ENCODE measurements at regions not wholly inside any gene's neighbourhood (a gene's known extent, or its start where the extent isn't known, plus 50 kb on each side); places are given as distances from the start of the nearest gene placed in this dataset.
A peak's percentile ranks its signal among the peaks of the same experiment; 100 is the strongest.

DNA sequence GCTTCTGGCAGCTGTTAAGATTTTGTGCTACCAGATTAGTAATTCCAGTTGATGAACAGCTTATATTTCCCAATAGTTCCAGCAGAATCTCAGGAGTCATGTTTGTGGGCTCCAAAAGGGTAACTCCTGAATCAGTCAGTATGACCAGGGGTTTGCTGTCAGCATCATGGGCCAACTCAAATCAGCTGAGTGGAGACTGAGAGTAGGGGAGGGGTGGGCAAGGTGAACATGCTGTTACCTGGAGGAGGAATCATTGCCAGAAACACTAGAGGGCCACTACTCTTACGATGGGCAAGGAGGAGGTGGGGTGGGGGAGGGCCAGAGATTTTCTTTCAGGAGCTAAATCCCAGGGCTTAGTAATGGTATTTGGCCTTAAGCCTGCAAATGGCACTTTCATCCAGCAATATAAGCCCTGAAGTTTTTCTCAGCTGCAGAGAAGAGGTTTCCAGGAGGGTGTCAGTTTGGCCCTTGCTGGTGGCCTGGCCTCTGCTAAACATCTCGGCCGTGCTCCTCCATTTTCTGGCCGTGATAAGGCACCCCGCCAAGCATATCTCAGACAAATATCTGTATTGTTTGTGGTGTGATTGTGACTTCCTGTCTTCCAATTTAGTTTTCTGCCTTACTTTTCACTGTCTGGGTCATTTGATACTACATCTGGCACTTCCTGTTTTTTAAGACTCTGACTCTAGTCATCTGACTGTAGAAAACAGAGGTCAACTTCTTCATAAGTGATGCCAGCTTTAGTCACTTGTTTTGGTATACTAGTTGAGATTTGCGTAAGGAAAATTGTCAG lies 120.5 kb upstream of the CXCR4 start:
- peak; percentile 95 for DNase-seq

DNA sequence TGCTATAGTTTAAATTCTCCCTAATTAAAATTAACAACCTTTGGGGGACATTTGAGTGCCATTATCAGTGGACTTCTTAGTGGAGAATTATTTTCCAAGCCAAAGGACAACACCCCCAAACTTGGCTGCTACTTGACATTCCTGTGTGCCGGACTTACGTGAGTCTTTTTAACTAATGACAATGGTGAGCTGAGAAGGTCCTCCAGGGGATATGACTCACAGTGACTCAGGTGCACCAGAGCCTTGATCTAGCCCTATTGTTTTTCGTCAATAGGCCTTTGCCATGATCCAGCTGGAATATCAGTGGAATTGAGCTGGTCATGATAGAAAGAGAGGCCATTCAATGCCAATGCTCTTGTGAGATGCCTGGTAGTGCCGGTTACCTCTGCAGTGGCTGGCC lies 118.1 kb upstream of the CXCR4 start:
- DNase-seq, result no peak

DNA sequence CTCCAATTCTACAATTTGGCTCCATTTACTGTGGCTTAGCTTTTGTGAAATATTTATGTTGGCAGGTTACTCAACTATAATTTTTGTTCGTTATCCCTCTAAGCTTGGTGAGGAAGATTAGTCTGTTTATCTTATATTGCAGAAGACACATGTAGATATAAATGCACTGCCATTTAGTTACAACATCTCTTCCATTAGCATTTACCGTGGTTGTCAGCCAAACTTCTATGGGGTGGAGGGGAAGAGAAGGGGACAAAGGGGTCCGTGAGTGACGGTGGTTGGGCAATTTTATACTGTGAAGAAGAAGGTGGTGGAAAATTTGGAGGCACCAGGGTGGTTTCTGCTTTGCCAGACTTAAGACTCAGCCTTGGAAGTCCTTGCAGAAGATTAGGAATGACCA lies 117.6 kb upstream of the CXCR4 start:
- no peak for DNase-seq

DNA sequence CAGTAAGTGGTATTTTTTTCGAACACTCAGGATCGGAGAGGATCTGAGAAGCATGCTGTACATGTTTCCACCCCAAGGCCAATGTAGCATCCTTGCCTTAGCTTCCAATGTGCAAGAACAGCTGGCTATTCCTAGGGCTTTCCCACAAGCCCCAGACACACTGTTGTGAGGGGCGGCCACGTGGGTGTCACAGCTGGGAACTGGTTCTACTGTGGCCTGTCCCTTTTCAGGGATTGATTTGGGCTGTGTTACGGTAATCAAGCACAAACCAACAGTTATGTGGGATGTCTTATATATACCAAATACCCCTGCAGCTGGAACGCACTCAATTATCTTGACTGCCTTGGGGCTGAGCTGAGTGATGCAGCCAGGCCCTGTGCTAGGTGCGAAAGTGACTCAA lies 116.3 kb upstream of the CXCR4 start:
- DNase-seq, result no peak

- peak; percentile 78 for DNase-seq
Observed at GRCh38 chr2:136233298-136233697, 115.3 kb upstream of the CXCR4 start.

GRCh38 chr2:136232456-136233172 lies 114.7 kb upstream of the CXCR4 start:
- DNase-seq, result no peak

- DNase-seq, result no peak
Observed at GRCh38 chr2:136230464-136230863, 112.5 kb upstream of the CXCR4 start.

DNA sequence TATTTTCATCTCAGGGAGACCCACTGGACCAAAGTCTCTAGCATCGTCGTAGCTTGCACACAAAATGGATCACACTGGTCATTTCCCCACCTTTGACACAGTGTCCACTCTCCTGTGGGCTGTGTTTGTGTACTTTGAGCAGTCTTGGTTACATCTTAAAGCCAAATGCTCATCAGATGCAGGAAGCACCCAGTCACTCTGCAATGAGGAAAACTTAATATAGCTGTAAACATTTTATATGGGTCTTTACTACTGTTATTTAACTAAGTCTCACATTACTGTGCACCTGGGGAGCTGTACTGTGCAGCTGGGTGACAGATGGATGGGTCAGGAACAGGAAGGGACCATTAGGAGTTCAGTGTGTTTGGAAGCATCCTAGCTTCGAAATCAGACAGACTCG lies 109.0 kb upstream of the CXCR4 start:
- no peak for DNase-seq

- DNase-seq, result peak; percentile 63
Observed at GRCh38 chr2:136225950-136226835, 108.2 kb upstream of the CXCR4 start.

- no peak for DNase-seq
Observed at GRCh38 chr2:136223274-136223673, 105.3 kb upstream of the CXCR4 start.

DNA sequence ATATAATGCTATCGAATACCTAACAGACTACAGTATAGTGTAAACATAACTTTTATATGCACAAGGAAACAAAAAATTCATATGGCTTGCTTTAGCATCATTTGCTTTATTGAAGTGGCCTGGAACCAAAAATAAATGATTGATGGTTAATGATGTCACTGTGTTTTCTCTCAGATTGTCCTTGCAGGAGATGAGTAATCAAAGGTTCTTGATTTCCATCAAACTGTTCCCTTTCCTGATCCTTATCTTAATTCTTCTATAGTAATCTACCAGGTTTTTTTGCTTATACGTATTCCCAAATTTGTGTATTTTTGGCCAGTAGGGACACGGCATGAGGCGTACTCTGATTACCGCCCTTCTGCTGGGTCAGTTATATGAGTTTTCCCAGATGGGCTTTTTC lies 104.9 kb upstream of the CXCR4 start:
- DNase-seq, result no peak

- DNase-seq, result peak; percentile 7
Observed at GRCh38 chr2:136221026-136221425, 103.1 kb upstream of the CXCR4 start.

DNA sequence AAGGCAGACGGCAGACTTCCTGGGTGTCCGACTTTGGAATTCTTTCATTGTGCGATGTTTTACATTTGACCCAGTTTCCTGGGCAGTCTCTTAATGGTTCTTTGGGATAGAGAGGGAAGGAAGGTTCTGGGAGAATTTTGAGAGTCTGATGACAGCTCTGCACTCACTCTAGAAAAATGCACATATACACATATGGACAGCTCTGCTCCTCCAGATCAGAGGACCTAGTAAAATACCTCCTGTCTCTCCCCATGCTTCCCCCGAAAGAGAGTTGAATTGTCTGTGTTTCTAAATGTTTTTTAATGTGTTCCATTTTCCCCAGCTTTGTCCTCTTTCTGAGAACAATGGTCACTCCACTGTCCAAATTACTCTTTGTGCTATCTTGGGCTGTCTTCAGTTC lies 102.0 kb upstream of the CXCR4 start:
- DNase-seq, result no peak

GRCh38 chr2:136219341-136219740 lies 101.4 kb upstream of the CXCR4 start:
- DNase-seq, result no peak

DNA sequence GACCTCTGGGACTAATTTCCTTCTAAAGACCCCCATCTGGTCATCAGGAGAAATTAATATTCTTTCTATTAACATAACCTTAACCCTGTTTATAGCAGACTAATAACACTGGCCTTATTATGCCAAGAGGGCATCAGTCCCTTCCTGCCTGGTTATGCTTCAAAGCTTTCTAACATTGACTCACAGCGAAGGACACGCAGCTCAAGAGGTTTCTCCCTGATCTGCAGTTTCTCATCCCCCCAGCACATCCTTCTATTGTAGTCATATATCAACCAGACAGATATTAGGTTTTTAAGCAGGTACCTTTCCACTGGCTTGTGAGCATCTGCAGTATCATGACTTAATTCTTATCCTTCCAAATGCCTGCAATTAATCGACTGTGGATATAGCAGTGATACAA lies 100.0 kb upstream of the CXCR4 start:
- no peak for DNase-seq

GRCh38 chr2:136215908-136216472 lies 98.0 kb upstream of the CXCR4 start:
- DNase-seq, result peak; percentile 76

DNA sequence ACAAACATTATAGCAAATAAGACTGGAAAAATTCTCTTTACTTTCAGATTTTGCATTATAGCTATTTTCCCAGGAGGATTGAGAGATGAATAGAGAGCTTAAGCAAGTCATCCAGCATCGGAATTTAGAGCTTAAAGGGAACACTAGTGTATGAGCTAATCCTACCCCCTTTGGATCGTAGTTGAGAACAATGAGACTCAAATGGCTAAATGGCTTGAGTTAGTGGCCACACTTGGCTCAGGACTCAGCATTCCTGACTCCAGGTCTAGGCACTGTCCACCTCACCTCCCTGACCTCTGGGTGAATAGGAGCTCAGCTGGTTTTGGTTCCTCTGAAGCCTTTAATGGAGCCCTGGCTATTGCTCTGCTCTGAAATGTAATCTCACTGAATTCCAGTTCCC lies 97.5 kb upstream of the CXCR4 start:
- DNase-seq, result no peak

- DNase-seq, result peak; percentile 82
Observed at GRCh38 chr2:136214307-136215200, 96.6 kb upstream of the CXCR4 start.

DNA sequence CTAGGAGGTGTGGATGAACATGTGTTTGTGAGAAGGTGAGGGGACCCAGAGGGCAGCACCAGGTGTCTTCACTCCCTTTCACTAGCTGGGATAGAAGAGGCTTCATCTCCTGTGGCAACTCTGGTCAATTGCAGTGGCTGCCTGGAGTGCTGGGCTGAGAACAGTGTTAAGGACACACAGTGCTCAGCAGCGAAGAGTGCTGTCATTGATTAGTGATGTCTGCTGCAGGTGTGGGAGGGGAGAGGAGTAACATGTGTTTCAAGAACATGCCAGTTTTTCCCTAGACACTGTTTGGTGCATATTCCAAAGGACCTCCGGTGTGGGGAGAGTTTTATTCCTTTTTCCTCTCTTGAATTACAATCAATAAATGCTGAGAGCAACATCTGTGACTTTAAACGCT lies 95.9 kb upstream of the CXCR4 start:
- no peak for DNase-seq

DNA sequence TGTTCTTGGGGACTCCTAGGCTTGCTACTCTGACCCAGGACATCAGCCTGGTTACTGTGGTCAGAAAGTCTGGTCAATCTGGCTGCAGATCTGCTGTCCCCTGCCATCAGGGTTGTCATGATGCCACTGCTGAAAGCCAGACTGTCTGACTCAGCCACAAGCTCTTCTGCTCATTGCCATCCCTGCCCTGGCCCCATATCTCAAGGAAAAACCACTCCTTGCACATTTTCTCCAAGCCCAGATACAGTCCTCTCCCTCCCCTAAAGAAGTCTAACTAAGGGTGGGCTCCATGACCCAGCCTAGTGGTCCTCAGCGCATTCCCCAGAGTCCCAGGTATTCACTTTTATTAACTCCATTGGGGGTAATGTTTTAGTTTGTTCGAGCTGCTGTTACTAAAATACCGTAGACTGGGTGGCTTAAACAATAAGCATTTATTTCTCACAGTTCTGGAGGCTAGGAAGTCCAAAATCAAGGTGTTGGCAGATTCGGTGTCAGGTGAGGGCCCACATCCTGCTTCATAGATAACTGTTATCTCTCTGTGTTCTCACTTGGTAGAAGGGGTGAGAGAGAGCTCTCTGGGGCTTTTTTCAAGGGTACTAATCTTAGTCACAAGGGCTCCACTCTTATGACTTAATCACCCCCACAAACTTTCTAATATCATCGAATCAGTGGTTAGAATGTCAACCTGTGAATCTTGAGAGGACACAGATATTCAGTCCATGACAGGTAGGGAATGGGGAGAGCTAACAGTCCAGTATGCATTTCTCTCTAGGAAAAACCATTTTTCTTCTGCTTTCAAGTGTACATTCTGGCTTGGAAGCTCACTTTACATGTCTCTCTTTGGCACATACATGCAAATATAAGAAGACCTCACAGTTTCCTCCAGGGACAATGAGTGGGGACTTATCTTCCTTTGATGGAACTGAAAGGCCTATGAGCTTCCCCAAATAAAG lies 94.8 kb upstream of the CXCR4 start:
- peak; percentile 18 for DNase-seq

DNA sequence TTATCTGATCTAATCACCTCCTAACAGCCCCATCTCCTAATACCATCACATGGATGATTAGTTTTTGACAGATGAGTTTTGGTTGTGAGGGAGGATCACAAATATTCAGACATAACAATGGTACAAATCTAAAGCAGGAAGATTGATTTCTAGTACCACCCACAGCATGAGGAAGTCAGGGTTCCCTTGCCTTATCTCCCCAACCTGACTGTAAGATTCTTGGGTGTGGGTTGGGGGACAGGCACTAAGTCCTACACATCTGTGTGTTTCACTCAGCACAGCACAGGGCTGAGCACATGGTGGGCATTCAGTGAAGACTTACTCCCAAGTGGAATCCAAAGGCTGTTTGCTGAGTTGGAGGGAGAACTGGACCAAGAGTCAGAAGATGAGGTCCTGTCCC lies 93.8 kb upstream of the CXCR4 start:
- DNase-seq, result no peak
